Prostate gland (tissue), 2 donors: ENCODE measurements at regions not wholly inside any gene's neighbourhood (a gene's known extent, or its start where the extent isn't known, plus 50 kb on each side); places are given as distances from the start of the nearest gene placed in this dataset.

Experiments
- POLR2A ChIP-seq: fragments of 450-650 bp; IDR thresholded peaks from one replicate; pipeline ENCODE4 v1.6.1; 2016; ENCODE audit warnings: antibody characterized with exemption, mild to moderate bottlenecking
- POLR2AphosphoS5 ChIP-seq: sonication (generic); formaldehyde crosslinking; IDR thresholded peaks from one replicate; pipeline ENCODE4 v1.6.1; 2017; ENCODE audit warnings: antibody characterized with exemption
- TF ChIP-seq, protein P1 (sequence below), 4 experiments: fragments of 200-600 bp in 2 of 4; fragments of 450-650 bp in 2 of 4; sonication (generic) in 2 of 4; IDR thresholded peaks; 1 replicate in 3 of 4; 2 replicates in 1 of 4; pipeline ENCODE4 v1.5.1; 2016 to 2019; ENCODE audit warnings: antibody characterized with exemption in 4 of 4, mild to moderate bottlenecking in 2 of 4, moderate library complexity in 2 of 4

DNA sequence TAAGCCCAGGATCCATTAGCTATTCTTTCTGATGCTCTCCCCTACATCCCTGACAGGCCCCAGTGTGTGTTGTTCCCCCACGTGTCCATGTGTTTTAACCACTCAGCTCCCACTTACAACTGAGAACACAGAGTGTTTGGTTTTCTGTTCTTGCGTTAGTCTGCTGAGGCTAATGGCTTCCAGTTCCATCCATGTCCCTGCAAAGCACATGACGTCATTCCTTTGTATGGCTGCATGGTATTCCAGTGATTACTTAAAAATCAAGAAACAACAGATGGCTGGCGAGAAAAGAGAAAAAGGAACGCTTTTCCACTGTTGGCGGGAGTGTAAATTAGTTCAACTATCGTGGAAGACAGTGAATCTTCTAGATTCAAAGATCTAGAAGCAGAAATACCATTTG lies 556.0 kb downstream of the PTPRC start:
- TF ChIP-seq, protein P1, sequence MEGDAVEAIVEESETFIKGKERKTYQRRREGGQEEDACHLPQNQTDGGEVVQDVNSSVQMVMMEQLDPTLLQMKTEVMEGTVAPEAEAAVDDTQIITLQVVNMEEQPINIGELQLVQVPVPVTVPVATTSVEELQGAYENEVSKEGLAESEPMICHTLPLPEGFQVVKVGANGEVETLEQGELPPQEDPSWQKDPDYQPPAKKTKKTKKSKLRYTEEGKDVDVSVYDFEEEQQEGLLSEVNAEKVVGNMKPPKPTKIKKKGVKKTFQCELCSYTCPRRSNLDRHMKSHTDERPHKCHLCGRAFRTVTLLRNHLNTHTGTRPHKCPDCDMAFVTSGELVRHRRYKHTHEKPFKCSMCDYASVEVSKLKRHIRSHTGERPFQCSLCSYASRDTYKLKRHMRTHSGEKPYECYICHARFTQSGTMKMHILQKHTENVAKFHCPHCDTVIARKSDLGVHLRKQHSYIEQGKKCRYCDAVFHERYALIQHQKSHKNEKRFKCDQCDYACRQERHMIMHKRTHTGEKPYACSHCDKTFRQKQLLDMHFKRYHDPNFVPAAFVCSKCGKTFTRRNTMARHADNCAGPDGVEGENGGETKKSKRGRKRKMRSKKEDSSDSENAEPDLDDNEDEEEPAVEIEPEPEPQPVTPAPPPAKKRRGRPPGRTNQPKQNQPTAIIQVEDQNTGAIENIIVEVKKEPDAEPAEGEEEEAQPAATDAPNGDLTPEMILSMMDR (IDR thresholded peaks at IDR 0.05): no peak
- TF ChIP-seq POLR2AphosphoS5 (no peak), POLR2A (no peak)
